Peyer's patch (tissue), 4 donors: ENCODE measurements at regions not wholly inside any gene's neighbourhood (a gene's known extent, or its start where the extent isn't known, plus 50 kb on each side); places are given as distances from the start of the nearest gene placed in this dataset.

ENCODE experiments used
- POLR2A ChIP-seq, 2 donors: fragments of 450-650 bp; IDR thresholded peaks; one replicate each; pipeline ENCODE4 v1.5.1; 2017; ENCODE audit warnings: antibody characterized with exemption in 2 of 2, mild to moderate bottlenecking in 2 of 2, moderate library complexity in 2 of 2
- TF ChIP-seq, protein P1 (sequence below), 6 experiments: fragments of 450-650 bp in 4 of 6; fragments of 200-600 bp in 2 of 6; sonication (generic) in 1 of 6; IDR thresholded peaks; one replicate each; pipeline ENCODE4 v1.5.1; 2017 to 2019; ENCODE audit warnings: antibody characterized with exemption in 6 of 6, mild to moderate bottlenecking in 3 of 6, moderate library complexity in 1 of 6

DNA sequence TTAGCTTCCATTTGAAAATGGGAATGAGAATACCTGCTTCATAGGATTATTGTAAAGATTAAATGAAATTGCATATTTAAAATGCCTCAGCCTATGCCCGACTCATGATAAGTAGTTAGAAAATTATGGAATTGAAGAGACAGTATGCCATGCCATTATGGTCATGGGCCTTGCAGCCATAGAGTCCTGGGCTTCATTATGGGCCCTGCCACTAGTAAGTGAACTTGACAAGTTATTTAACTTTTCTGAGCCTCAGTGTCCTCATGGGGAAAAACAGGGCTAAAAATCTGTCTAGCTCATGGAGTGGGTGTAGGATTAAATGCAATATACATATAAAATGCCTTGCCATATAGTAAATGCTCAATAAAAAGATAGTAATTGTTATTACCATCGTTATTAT lies 133.2 kb downstream of the NPIPB5 start:
- TF ChIP-seq, protein P1, sequence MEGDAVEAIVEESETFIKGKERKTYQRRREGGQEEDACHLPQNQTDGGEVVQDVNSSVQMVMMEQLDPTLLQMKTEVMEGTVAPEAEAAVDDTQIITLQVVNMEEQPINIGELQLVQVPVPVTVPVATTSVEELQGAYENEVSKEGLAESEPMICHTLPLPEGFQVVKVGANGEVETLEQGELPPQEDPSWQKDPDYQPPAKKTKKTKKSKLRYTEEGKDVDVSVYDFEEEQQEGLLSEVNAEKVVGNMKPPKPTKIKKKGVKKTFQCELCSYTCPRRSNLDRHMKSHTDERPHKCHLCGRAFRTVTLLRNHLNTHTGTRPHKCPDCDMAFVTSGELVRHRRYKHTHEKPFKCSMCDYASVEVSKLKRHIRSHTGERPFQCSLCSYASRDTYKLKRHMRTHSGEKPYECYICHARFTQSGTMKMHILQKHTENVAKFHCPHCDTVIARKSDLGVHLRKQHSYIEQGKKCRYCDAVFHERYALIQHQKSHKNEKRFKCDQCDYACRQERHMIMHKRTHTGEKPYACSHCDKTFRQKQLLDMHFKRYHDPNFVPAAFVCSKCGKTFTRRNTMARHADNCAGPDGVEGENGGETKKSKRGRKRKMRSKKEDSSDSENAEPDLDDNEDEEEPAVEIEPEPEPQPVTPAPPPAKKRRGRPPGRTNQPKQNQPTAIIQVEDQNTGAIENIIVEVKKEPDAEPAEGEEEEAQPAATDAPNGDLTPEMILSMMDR (IDR thresholded peaks at IDR 0.05) = no peak
- no peak for TF ChIP-seq POLR2A (IDR thresholded peaks at IDR 0.05)
